NB4 (cell line): ENCODE measurements at regions not wholly inside any gene's neighbourhood (a gene's known extent, or its start where the extent isn't known, plus 50 kb on each side); places are given as distances from the start of the nearest gene placed in this dataset.

Source experiments
- CTCF ChIP-seq: IDR thresholded peaks from one replicate; pipeline ENCODE4 v1.5.1; 2012; ENCODE audit warnings: low read depth, low read length
- MYC ChIP-seq: IDR thresholded peaks from 2 replicates; pipeline ENCODE4 v1.6.1; 2011; ENCODE audit warnings: low read depth, low read length
- POLR2A ChIP-seq: IDR thresholded peaks from 2 replicates; pipeline ENCODE4 v1.6.1; 2011; ENCODE audit warnings: mild to moderate bottlenecking; ENCODE audit not compliant: insufficient read length; ENCODE audit errors: extremely low read depth

- TF ChIP-seq POLR2A = no peak
- TF ChIP-seq CTCF = no peak
- no peak for TF ChIP-seq MYC
Observed at GRCh38 chr13:33728271-33729037, 89.5 kb upstream of the RFC3 start.
